PC-3 (cell line): ENCODE measurements at regions not wholly inside any gene's neighbourhood (a gene's known extent, or its start where the extent isn't known, plus 50 kb on each side); places are given as distances from the start of the nearest gene placed in this dataset.

Experiments used
- CTCF ChIP-seq: fragments of 300-600 bp; sonication (generic); conservative IDR thresholded peaks from 2 replicates; pipeline ENCODE4 v1.5.1; 2017; ENCODE audit warnings: antibody characterized with exemption, low read depth, mild to moderate bottlenecking, low read length
- EZH2 ChIP-seq: fragments of 300-600 bp; sonication (generic); IDR thresholded peaks from one replicate; pipeline ENCODE4 v1.6.1; 2017; ENCODE audit warnings: antibody characterized with exemption, mild to moderate bottlenecking, low read length; ENCODE audit not compliant: unreplicated experiment

- TF ChIP-seq CTCF, result no peak
- no peak for TF ChIP-seq EZH2
Observed at GRCh38 chr4:77248805-77249204, 91.8 kb downstream of the CCNG2 start.
